HG02852 (cell line): ENCODE measurements at regions not wholly inside any gene's neighbourhood (a gene's known extent, or its start where the extent isn't known, plus 50 kb on each side); places are given as distances from the start of the nearest gene placed in this dataset.
"Not testable (repeated sequence)": the region's sequence is repeated elsewhere in the genome, so short reads cannot be mapped to it uniquely, and the experiment has no call there.

Experiments
- ATAC-seq: cut with Tn5 transposase; IDR thresholded peaks from one replicate; pipeline ENCODE4 v1.9.1; 2021; ENCODE audit warnings: mild to moderate bottlenecking, moderate library complexity; ENCODE audit not compliant: unreplicated experiment

DNA sequence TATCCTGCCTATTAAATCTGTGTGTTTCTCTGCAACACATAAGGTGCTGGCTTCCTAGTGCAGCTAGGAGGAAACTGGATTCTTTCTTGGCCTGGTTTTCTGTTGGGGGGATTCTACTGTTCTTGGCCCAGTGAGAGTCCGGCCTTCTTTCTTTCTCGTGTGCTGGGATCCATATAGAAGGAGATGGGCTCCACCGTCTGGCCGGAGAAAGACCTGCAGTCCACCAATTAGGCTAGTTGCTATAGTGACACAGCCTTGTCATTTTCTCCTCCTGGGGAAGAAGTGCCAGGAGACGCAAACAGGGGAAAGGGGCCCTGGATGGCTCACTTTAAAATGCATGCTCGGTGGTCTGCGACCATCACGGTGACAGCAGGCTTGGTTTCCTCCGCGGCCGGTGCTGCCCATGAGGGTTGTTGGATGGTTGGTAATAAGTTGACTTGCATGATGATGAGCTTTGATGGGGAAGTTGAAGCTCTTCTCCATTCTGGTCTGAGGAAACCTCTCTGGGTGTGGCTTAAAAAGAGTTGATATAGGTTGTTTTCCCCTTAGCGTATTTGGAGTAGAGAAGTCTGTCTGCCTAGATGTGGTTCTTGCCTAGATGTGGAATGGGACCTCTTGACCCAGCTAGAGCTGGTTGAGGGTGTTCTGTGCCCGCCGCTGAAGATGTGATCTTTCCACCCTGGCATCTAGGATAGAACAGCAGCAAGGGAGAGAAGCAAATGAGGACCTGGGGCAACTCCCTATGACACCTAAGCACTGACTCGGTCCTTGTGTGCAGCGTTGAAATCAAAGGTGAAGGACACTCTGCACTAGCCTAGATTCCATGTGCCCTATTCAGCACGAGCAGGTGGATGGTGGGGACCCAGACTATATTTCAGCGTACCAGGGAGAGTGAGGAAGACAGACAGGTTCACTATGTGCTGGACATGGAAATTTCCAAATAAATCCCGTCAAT is 1335.0 kb downstream of the BRD1 start:
- no peak for ATAC-seq

DNA sequence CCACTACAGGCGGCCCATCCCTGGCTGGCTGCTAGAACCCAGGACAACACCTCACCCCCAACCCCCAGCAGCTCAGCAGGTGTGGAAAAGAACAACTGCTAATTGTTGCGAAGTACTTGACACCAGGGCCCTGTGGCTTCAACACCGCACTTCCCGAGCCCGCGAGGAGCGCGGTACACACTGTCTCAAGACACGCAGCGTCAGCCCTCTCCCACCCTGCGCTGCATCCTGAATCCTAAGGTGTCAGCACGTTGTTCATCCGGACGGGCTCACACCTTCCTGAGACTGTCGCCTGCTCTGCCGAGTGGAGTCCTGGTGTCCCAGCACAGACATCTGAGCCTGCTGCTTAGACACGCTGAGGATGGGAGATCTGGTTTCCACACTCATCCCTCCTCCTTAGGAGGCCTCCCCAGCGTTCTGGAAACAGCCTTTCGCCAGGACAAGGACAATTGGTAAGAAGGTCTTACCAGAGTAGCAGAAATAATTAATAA is 1336.2 kb downstream of the BRD1 start:
- no peak for ATAC-seq

- no peak for ATAC-seq
These were observed 1336.9 kb downstream of the BRD1 start for GRCh38 chr22:48490500-48491411.

DNA sequence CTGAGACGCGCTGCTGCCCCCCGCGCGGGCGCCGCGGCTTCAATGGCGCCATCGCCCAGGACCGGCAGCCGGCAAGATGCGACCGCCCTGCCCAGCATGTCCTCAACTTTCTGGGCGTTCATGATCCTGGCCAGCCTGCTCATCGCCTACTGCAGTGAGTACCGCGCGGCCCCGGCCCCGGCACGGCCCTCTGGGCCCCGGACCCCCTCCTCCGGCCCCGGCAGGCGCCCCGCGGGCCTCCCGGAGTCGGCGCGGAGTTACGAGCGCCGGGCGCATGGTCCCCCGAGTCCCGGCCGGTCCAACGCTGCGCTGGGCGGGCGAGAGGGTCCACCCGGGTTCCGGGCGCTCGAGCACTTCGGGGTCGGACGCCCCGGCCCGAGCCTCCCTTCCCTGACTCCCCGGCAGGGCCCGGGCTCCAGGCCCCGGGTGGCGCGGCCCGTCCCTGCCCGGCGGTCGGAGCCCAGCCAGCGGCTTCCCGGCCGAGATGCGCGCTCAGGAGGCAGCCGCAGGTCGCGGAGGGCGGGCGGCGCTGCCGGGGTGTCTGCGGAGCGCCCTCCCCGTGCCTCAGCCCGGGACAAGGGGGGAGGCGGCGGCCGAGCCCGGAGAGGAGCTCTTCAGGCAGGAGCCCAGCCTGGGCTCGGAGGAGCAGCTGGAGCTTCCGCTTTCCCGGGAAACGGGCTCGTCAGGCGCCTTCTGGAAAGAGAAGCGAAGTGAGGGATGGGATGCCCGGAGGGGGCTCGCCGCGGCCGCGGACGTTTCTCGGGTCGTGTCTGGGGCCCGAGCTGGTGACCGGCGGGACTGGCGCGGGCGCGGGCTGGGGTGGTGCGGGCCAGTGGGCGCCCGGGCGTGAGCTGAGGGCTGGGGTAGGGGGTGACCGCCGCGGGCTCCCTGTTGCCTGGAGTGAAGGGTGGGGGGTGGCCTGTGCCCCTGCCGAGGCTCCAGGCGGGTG is 1337.8 kb downstream of the BRD1 start:
- no peak for ATAC-seq

- ATAC-seq, result no peak
These were observed 1338.8 kb downstream of the BRD1 start for GRCh38 chr22:48488611-48489511.

GRCh38 chr22:48488149-48488551 is 1339.5 kb downstream of the BRD1 start:
- no peak for ATAC-seq

GRCh38 chr22:48486558-48486957 is 1341.1 kb downstream of the BRD1 start:
- ATAC-seq, result no peak

DNA sequence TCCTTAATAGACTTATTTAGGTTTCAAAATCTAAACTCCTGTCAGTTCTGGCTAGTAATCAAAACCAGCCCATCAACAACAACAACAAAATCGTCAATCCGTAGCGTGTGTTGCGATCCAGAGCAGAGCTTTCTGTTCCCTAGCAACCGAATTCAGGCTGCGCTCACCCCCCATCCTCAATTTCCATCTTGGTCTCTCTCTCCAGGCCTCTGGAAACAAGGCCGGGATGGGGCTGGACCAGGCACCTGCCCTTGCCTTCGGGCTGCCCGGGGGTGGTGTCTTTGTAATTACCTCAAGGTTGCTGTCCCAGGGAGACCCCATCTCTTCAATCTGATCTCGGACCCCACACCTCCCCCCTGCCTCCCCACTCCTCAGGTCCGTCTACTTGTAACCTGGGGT is 1341.5 kb downstream of the BRD1 start:
- ATAC-seq, result no peak

DNA sequence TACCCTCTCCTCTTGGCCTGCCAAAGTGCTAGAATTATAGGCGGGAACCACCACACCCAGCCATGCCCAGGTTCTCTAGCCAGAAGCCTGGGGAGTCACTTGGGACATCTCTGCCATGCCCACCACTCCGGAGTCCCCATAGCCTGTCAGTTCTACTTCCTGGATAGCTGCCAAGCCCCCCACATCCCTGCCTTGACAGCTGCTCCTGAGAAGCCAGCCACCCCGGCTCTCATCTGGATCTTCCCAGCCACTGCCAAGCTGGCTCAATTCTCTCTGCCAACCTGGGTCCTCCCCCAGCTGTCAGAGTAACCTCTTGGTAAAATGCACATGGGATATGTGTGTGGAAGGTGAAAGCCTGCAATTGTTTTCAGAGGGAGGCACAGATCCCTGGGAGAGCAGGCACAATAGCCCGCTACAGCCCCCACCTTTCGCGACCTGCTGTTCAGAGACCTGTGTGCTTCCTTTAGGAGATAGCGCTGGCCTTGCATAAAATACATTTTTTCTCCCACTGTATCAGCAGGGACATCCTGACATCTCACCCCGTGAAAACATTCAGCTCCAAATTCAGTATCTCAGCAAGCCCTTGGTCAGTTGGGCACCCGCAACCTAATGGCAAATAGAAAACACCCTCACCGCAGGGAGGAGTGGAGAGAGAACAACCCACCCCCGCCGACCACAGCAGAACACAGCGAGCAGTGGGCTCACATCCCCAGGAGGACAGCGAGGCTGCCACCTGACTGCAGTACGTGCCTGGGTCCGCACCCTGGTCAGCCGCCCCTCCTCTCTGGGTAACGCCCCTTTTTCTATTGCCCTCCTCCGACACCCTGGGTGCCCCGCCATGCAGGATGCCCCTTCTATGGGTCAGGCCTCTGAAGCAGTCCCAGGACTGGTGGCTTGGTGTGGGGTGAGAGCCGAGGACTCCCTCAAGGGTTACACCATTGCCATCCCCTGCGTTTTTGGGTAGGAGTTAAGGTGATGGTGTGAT is 1342.2 kb downstream of the BRD1 start:
- no peak for ATAC-seq

DNA sequence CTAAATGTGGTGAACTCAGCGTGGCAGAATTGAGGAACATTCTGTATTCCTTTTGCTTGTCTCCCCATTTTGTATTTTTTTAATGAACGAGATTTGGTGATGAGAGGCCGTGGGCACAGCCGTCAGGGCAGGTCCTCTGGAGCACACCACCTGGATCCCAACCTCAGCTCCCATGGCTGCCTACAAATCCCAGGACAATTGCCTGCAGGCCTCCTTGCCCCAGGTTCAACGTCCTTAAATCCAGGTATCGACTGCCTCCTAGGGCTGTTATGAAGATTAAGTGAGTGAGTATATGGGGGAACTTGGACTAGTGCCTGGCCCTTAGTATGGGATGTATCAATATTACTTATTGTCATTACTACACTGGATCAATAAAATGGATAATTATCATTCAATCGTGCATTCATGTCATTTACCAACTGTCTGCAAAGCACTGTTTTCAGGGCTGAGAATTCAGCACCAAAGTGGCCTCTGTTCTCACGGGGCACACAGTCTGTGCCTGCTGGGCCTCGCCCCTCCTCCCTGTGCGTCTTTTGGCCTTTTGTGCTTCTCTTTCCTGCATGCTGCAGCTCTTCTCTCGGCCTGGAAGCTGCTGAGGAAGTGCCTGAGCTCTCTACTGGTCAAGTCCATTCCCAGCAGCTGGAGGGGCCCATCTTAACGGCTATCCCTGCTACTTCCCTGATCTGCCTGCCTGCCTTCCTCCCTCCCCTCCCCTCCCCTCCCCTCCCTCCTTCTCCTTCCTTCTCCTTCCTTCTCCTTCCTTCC is 1343.7 kb downstream of the BRD1 start:
- no peak for ATAC-seq

GRCh38 chr22:48482771-48483170 is 1344.9 kb downstream of the BRD1 start:
- no peak for ATAC-seq

DNA sequence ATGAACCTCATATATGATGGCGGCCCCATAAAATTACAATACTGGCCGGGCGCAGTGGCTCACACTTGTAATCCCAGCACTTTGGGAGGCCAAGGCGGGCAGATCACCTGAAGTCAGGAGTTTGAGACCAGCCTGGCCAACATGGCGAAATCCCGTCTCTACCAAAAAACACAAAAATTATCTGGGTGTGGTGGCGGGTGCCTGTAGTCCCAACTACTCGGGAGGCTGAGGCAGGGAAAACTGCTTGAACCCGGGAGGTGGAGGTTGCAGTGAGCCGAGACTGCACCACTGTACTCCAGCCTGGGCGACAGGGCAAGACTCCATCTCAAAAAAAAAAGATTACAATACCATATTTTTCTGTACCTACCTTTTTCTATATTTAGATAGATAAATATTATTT is 1345.5 kb downstream of the BRD1 start:
- not testable (repeated sequence) for ATAC-seq

DNA sequence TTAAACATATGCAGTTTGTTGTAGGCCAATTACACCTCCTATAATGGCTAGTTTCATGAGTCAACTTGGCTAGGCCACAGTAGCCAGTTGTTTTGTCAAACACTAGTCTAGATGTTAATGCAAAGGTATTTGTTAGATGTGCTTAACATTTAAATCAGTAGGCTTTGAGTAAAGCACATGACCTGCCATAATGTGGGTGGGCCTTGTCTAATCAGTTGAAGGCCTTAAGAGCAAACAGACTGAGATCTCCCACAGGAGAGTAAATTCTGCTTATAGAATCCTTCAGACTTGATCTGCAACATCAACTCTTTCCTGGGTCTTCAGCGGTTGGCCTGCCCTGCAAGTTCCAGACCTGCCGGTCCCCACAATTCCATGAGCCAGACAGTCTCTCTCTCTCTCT is 1345.9 kb downstream of the BRD1 start:
- no peak for ATAC-seq

GRCh38 chr22:48478529-48479265 is 1349.0 kb downstream of the BRD1 start:
- ATAC-seq, result no peak

DNA sequence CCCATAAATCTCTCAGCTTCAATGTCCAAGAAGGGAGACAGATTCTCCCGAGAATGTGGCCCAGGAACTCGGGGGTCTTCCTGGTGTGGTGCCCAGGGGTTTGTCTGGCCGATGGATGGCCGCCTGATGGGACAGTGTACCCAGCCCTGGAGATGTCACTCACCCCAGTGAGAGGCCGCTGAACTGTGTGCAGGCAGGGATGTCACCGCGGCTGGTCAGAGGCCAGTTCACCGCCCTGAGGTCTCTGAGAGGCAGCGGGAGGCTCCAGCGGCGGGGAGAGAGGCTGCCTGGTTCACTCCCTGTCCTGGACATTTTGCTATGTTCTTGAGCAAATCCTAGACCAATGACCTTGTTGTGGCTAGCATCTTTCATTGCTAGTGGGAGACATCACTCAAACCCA is 1349.5 kb downstream of the BRD1 start:
- ATAC-seq, result no peak

GRCh38 chr22:48477031-48477721 is 1350.5 kb downstream of the BRD1 start:
- ATAC-seq, result no peak
